Hematopoietic multipotent progenitor cell (in vitro differentiated cells): ENCODE measurements at regions not wholly inside any gene's neighbourhood (a gene's known extent, or its start where the extent isn't known, plus 50 kb on each side); places are given as distances from the start of the nearest gene placed in this dataset.
"Not testable (repeated sequence)": the region's sequence is repeated elsewhere in the genome, so short reads cannot be mapped to it uniquely, and the experiment has no call there.

Experiments used
- DNase-seq, 3 donors: peaks; one replicate each; pipeline ENCODE4 v3.0.0-alpha.2; 2011 to 2015; ENCODE audit warnings: low read depth in 2 of 3, low spot score in 2 of 3

DNA sequence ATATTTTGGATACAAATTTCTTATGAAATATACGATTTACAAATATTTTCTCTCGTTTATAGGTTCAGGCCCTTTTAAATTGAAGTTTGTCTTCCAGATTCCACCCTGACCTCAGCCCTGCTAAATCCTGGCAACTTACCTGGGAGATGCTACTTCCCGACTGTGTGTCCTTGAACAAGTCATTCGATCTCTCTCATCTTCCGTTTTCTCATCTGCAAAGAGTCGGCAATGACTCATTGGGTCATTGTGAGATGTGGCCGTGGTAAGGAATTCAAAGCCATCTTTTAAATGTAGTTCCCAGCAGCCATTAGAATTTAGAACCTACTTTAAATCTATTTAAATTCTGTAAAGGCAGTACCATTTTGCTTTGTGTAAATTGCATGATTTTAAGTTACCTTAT is 72.5 kb downstream of the LHX2 start:
- no peak for DNase-seq

GRCh38 chr9:124087226-124087625 is 75.7 kb downstream of the LHX2 start:
- no peak for DNase-seq

GRCh38 chr9:124088476-124088837 is 76.9 kb downstream of the LHX2 start:
- no peak for DNase-seq

- DNase-seq, result not testable (repeated sequence)
Observed at GRCh38 chr9:124089631-124090488, 78.3 kb downstream of the LHX2 start.

GRCh38 chr9:124098141-124098905 is 86.8 kb downstream of the LHX2 start:
- DNase-seq, result no peak

DNA sequence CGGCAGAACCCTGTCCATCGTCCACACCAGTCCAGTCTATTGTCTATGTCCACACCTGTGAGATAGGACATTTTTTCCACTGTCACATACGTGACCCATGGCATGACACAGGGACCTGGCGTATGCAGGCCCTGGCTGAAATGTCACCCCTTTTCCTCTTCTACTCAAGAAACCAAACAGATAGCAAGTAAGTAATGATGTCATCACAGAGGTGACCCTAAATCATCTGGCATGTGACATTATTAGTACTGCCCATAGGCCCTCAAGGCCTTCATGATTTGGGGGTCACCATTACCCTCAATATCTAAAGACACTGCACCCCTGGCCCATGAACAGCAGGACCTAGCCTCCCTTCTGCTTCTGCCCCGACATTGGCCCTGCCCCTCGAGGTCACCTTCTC is 88.3 kb downstream of the LHX2 start:
- no peak for DNase-seq

DNA sequence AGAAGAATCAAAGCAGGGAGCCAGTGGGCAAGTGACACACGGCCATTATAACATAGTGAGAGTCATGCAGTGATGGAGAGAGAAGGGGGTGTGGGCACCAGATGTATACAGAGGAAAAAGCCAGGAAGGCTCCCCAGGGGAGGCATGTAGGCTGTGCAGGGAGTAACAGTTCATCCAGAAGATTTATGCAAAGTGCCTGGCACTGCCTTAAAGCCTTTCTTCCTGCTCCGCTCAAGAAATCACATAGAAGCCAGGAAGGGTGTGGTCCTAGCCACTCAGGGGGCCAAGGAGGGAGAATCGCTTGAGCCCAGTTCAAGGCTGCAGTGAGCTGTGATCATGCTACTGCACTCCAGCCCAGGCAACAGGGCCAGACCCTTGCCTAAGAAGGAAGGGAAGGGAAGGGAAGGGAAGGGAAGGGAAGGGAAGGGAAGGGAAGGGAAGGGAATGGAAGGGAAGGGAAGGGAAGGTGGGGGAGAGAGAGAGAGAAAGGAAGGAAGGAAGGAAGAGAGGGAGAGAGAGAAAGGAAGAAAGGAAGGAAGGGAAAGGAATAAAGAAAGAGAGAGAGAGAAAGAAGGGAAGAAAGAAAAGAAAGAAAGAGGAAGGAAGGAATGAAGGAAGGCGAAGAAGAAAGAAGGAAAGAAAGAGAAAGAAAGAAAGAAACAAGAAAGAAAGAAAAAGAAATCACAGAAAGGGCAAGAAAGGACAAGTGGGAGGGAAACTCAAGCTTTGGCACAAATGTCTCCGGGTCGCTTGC is 89.8 kb downstream of the LHX2 start:
- no peak for DNase-seq

DNA sequence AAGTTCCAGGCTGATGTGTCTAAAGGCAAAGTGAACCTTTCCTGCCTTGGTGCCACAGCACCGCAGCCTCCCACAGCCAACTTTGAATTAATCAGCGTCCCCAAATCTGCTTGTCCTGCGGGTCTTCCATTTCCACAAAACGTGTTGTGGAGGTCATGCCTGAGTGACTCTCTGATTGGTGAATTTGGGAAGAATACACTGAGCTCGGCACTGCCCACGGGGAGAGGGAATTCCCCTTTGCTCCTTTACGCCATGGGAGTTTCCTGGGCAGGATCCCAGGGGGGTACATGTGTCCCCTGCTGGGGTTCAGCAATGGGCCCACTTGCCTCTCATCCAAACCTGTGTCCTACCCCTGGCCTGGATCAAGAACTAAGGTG is 90.4 kb downstream of the LHX2 start:
- no peak for DNase-seq

DNA sequence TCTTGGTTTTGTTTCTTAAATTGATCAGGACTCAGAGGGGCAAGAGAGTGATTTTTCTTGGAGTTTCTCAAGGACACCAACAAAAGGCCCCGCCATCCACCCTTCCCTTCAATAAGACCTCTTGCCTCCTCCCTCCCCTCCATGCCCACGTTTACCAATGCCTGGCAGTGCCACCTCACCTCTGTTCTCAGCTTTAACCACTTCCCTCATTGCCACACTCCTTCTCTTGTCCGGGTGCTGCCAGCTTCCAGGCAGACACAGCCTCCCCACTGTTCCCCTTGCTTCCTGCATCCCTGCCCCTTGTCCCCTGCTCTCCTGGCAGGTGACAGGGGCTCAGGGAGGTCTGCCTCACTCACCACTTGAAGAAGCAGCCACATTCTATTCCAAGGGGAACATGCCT is 90.8 kb downstream of the LHX2 start:
- peak in 1 of 3 donors; percentile 11 for DNase-seq

DNA sequence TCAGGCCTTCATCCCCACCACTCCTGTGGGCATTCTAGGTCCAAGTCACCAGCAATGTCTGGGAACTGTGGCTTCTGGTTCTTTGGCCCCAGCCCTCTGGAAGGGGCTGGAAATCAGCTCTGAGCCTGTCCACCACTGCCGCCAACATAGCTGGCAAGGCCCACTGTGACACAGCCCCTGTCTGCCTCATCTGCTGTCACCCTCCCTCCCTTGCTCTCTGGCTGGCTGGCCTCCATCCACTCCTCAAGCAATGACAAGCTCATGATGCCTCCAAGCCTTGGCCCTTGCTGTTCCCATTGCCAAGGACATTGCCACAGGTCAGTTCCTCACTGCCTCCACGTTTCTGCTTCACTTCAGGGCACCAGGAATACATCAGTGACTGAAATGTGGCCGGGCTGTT is 93.7 kb downstream of the LHX2 start:
- DNase-seq, result no peak

- no peak for DNase-seq
Observed at GRCh38 chr9:124108216-124108615, 96.6 kb downstream of the LHX2 start.

- peak in 2 of 3 donors; percentile 73 to 87 for DNase-seq
Observed at GRCh38 chr9:124110307-124110915, 98.8 kb downstream of the LHX2 start.

DNA sequence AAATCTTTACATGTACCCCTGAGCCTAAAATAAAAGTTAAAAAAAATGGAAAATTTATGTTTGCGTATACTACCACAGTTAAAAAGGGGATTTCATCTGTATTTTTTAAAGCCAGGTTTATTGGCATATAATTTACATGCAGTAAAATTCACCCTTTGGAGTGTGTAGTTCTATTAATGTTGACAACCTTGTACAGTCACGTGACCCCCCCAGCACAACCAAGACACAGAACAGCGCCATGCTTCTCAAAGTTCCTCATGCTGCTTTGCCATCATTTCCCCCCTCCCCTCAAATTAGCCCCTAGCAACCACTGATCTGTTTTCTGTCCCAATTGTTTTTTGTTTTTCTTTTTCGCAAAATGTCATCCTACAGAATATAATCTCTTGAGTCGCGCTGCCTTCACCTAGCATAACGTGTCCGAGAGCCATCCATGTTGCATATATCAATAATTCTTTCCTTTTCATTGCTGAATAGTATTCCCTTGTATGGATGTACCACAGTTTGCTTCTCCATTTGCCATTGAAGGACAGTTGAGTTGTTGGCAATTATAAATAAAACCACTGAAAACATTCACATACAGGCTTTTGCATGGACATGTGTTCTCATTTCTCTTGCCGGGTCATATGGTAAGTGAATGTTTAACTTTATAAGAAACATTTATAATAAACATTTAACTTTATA is 105.3 kb downstream of the LHX2 start:
- no peak for DNase-seq

DNA sequence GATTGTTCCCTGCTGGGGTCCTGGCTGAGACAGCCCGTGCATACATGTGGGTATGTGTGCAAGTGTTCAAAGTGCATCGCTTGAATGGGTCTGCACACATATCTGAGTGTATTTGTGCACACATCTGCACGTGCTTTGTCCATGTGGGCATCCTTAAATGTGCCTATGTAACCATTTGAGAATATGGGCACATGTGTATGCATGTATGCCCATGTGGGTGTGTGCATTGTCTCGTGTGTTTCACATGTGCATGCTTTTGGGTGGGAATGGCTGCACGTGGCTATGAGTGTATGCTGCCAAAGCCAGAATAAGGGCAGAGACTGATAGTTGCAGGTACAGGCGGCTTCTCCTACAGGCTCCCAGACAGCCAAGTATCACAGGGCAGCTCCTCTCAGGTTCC is 107.3 kb downstream of the LHX2 start:
- DNase-seq, result no peak

DNA sequence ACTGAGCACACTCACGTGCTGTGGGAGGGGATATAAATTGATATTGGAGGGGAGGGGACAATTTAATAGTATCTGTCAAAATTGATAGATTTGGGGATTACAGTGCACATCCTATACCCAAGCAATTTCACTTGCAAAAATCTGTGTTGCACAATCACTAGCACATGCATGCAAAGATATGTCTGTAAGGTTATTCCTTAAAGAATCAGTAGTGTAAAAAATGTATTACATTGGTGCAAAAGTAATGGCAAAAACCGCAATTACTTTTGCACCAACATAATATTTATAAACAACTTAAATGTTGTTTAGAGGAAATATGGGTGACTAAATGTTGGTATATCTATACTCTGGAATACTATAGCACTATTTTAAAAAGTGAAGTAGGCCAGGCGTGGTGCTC is 108.7 kb downstream of the LHX2 start:
- DNase-seq, result no peak

- DNase-seq, result no peak
Observed at GRCh38 chr9:124121725-124122124, 110.2 kb downstream of the LHX2 start.

GRCh38 chr9:124122321-124122720 is 110.8 kb downstream of the LHX2 start:
- DNase-seq, result no peak

DNA sequence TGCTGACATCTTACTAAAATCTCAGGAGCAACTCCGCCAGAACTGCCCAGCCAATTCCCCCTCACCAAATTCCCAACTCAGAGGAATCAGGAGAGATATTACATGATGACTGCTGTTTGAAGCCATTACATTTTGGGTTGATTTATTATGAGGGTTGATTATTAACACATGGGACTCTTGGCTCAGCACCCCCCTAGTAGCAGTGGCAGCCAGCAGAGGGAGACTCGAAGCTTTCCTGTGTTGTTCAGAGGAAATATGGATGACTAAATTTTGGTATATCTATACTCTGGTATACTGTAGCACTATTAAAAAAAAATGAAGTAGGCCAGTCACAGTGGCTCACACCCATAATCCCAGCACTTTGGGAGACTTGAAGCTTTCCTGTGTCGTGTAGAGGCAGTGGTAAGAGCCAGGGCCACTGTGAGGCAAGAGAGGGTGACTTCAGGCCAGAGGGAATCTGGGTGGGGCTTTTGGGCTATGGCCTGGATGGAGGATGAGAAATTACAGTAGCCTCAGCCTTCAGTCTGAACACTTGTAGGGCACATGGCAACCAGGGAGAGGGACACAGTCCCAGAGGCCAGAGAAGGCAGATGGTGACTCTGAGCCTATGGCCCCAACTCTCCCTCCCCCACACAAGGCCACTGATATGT is 111.4 kb downstream of the LHX2 start:
- DNase-seq, result peak in 2 of 3 donors; percentile 31 to 41

DNA sequence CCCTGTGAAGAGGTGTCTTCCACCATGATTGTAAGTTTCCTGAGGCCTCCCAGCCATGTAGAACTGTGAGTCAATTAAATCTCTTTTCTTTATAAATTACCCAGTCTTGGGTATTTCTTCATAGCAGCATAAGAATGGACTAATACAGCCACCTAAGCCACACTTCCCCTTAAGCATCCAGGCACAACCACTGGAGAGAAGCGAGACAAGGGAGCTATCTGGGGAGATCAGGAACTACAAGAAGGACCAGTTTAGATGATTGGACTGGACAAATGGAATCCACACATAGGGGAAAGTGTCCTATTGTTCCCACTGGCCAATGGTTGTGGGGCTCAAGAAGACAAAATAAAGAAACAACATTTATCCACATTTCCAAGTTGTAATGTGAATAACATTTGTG is 112.1 kb downstream of the LHX2 start:
- not testable (repeated sequence) for DNase-seq
